GM12878 (cell line): ENCODE measurements at regions not wholly inside any gene's neighbourhood (a gene's known extent, or its start where the extent isn't known, plus 50 kb on each side); places are given as distances from the start of the nearest gene placed in this dataset.

Experiments
- ATAC-seq: fragments of 200-7000 bp; cut with Tn5 transposase; 3 replicates; pipeline ENCODE4 v1.9.1; 2020; ENCODE audit warnings: mild to moderate bottlenecking, moderate library complexity
- BruUV-seq: library from RNA; stranded (reverse); fragments of 400-500 nt; replicated peaks from 2 replicates; lab custom pipeline; 2021; lab: Mats Ljungman, UMichigan
- CTCF ChIA-PET: fragments of 300-600 bp; sonication (Branson Sonifier 250); formaldehyde crosslinking; extraction: SDS; loops from one replicate; lab custom pipeline; 2021; ENCODE audit warnings: inconsistent platforms; lab: Yijun Ruan, JAX
- POLR2A ChIA-PET: fragments of 350-600 bp; formaldehyde crosslinking; extraction: SDS; loops from one replicate; lab custom pipeline; 2021; ENCODE audit warnings: inconsistent platforms; lab: Charles Lee
- RAD21 ChIA-PET: fragments of 300-600 bp; sonication (Branson Sonifier 250); formaldehyde crosslinking; loops from one replicate; lab custom pipeline; 2023; ENCODE audit warnings: antibody characterized with exemption; ENCODE audit not compliant: unreplicated experiment; lab: Charles Lee
- SMC1A ChIA-PET: fragments of 300-600 bp; sonication (Branson Sonifier 250); formaldehyde crosslinking; loops from one replicate; lab custom pipeline; 2023; ENCODE audit not compliant: unreplicated experiment, uncharacterized antibody; lab: Charles Lee
- DNase-seq: peaks from one replicate; pipeline ENCODE4 v3.0.0-alpha.2; 2011; ENCODE audit warnings: low read depth, low spot score
- FAIRE-seq: peaks from 3 replicates; lab custom pipeline; 2011; peaks lifted over from hg19 to GRCh38; lab: Jason Lieb, UNC
- H2AFZ ChIP-seq: 2 replicates; pipeline ENCODE4 v1.6.0; 2011; ENCODE audit warnings: low read depth, low read length, control low read depth; ENCODE audit not compliant: control insufficient read depth
- H3K27ac ChIP-seq: 2 replicates; pipeline ENCODE4 v1.5.1; 2011; ENCODE audit warnings: control low read depth; ENCODE audit not compliant: control insufficient read depth, insufficient read depth
- H3K27me3 ChIP-seq, 2 experiments: replicated peaks in 1 of 2; 2 replicates each; pipeline versions ENCODE4 v1.6.0 to v1.6.1; 2011; ENCODE audit warnings: low read length in 1 of 2; ENCODE audit not compliant: control insufficient read depth in 2 of 2, insufficient read depth in 2 of 2
- H3K36me3 ChIP-seq, 2 experiments: 2 replicates each; pipeline ENCODE4 v1.5.1; 2011; ENCODE audit warnings: low read length in 1 of 2; ENCODE audit not compliant: control insufficient read depth in 2 of 2, insufficient read depth in 2 of 2
- H3K4me1 ChIP-seq: 2 replicates; pipeline ENCODE4 v1.6.1; 2011; ENCODE audit warnings: mild to moderate bottlenecking, low read length, moderate library complexity, mixed read lengths; ENCODE audit not compliant: control insufficient read depth, insufficient read depth
- H3K4me2 ChIP-seq: 2 replicates; pipeline ENCODE4 v1.6.0; 2011; ENCODE audit warnings: control low read depth; ENCODE audit not compliant: control insufficient read depth, insufficient read depth
- H3K4me3 ChIP-seq: fragments of 200-600 bp; sonication (generic); 2 replicates; pipeline ENCODE4 v1.5.1; 2016
- H3K79me2 ChIP-seq: 2 replicates; pipeline ENCODE4 v1.6.0; 2011; ENCODE audit warnings: low read length; ENCODE audit not compliant: control insufficient read depth, insufficient read depth
- H3K9ac ChIP-seq: 2 replicates; pipeline ENCODE4 v1.8.0; 2011; ENCODE audit warnings: low read length, control low read depth, mixed read lengths; ENCODE audit not compliant: control insufficient read depth, insufficient read depth
- H3K9me3 ChIP-seq: replicated peaks from 3 replicates; pipeline ENCODE4 v1.5.1; 2011; ENCODE audit warnings: mild to moderate bottlenecking, low read length; ENCODE audit not compliant: control insufficient read depth, insufficient read depth
- H4K20me1 ChIP-seq: 2 replicates; pipeline ENCODE4 v1.6.0; 2011; ENCODE audit not compliant: control insufficient read depth, insufficient read depth
- NRF1 ChIP-seq: conservative IDR thresholded peaks from 2 replicates; pipeline ENCODE4 v1.6.1; 2011; ENCODE audit warnings: mild to moderate bottlenecking, low read depth, low read length, improper control_type of control experiment
- PAX8 ChIP-seq: fragments of 450-650 bp; IDR thresholded peaks from 2 replicates; pipeline ENCODE4 v1.6.1; 2017; ENCODE audit warnings: mild to moderate bottlenecking, moderate library complexity
- ZBTB11 ChIP-seq: fragments of 450-650 bp; formaldehyde crosslinking; IDR thresholded peaks from 2 replicates; pipeline ENCODE4 v1.5.0; 2022; ENCODE audit warnings: mild to moderate bottlenecking, missing genetic modification characterization
- in situ Hi-C: fragments of 300-500 bp; cut with MboI; formaldehyde crosslinking; loops from 9 replicates; pipeline ENCODE4 v1.14.3; 2018; ENCODE audit warnings: mixed read lengths
- intact Hi-C: fragments of 100-400 bp; cut with micrococcal nuclease; formaldehyde crosslinking; loops from one replicate; pipeline ENCODE4 v1.14.2; 2022; ENCODE audit not compliant: unreplicated experiment

- intact Hi-C loops: no loop called here
- CTCF ChIA-PET: interaction anchor here (0.6 to 1.3 kb wide), 4 partner anchors 9 to 521 kb away, joined by 3 read pairs; no protein-coding TSS in a partner anchor
- no peak for DNase-seq
Measured at GRCh38 chr7:112853422-112853821, 63.2 kb upstream of the TMEM168 start.

More at GRCh38 chr7:112853422-112853821, 63.2 kb upstream of the TMEM168 start:
- no peak for ATAC-seq
- ChIA-PET RAD21 (no interaction called here), SMC1A (interaction anchor here (0.9 kb wide), 1 partner anchor 13 kb away, joined by 3 read pairs; no protein-coding TSS in a partner anchor), POLR2A (no interaction called here)
- Histone ChIP-seq H3K4me1 (no peaks in the 10 kb centered on the region), H3K27ac (no peak overlapping the region), H4K20me1 (no peaks in the 10 kb centered on the region), H3K79me2 (no peaks in the 10 kb centered on the region), H3K27me3 (no peaks in the 10 kb centered on the region), H3K9ac (no peak overlapping the region), H2AFZ (no peak overlapping the region), H3K4me3 (no peak overlapping the region)
- no TSS peak for BruUV-seq
- in situ Hi-C loops: no loop called here
- TF ChIP-seq PAX8 (no peak), ZBTB11 (CRISPR knock-in tag) (no peak), NRF1 (no peak)
- TF ChIP-seq, all 136 proteins: peak for 0
- H3K4me2 ChIP-seq: no peak overlapping the region
- no peaks in the 10 kb centered on the region; the same call in 2 of the 3 replicates for H3K9me3 ChIP-seq
- H3K36me3 ChIP-seq: no peaks in the 10 kb centered on the region; a peak in 1 of 4 replicates
- no peak for FAIRE-seq
